ENCODE measurements at regions not wholly inside any gene's neighbourhood (a gene's known extent, or its start where the extent isn't known, plus 50 kb on each side); places are given as distances from the start of the nearest gene placed in this dataset.

DNA sequence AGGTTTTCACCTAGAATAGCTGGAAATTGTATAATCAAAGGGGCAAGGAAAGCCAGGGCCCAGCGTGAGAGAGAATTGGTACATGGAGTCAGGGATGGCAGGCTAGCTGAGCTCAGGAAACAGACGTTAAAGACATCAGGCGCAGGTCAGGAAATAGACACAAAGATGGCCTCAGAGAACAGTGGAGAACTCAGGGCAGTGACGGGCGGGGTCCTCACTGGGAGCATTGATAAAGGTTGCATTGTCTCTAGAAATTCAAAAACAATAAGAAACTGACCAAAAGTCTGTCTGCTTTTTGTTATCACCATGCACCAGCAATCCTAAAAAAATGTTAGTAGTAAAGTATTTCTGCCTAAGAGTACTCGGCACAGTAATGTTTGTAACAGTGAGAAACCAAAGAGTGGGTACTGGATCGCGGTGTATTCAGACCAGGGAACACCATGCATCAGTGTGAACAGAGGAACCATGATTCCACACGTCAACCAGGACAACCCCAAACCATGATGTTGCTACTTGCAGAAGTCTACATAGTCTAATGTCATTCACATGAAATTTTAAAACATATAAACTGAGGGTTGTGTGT lies 81.9 kb upstream of the AUTS2 start:
- TF ChIP-seq POLR2AphosphoS5 (IDR thresholded peaks at IDR 0.05) (no peak), EP300 (IDR thresholded peaks at IDR 0.05) (no peak)
- TF ChIP-seq, protein P1, sequence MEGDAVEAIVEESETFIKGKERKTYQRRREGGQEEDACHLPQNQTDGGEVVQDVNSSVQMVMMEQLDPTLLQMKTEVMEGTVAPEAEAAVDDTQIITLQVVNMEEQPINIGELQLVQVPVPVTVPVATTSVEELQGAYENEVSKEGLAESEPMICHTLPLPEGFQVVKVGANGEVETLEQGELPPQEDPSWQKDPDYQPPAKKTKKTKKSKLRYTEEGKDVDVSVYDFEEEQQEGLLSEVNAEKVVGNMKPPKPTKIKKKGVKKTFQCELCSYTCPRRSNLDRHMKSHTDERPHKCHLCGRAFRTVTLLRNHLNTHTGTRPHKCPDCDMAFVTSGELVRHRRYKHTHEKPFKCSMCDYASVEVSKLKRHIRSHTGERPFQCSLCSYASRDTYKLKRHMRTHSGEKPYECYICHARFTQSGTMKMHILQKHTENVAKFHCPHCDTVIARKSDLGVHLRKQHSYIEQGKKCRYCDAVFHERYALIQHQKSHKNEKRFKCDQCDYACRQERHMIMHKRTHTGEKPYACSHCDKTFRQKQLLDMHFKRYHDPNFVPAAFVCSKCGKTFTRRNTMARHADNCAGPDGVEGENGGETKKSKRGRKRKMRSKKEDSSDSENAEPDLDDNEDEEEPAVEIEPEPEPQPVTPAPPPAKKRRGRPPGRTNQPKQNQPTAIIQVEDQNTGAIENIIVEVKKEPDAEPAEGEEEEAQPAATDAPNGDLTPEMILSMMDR (IDR thresholded peaks at IDR 0.05) = no peak
